T-cell (primary cell): ENCODE measurements at regions not wholly inside any gene's neighbourhood (a gene's known extent, or its start where the extent isn't known, plus 50 kb on each side); places are given as distances from the start of the nearest gene placed in this dataset.
"Not testable (repeated sequence)": the region's sequence is repeated elsewhere in the genome, so short reads cannot be mapped to it uniquely, and the experiment has no call there.

ENCODE experiments used
- ATAC-seq, 4 experiments: fragments of 200-7000 bp in 3 of 4; fragments of 150-1000 bp in 1 of 4; cut with Tn5 transposase; replicated peaks in 1 of 4; 1 replicate in 3 of 4; 2 replicates in 1 of 4; pipeline ENCODE4 v1.10.0; 2021; ENCODE audit warnings: moderate library complexity in 3 of 4, mild to moderate bottlenecking in 2 of 4, moderate number of reproducible peaks in 1 of 4
- CTCF ChIA-PET, 2 donors: fragments of 300-600 bp; sonication (Branson Sonifier 250); formaldehyde crosslinking; loops; one replicate each; lab custom pipeline; 2022; ENCODE audit warnings: antibody characterized with exemption in 2 of 2; lab: Charles Lee
- POLR2A ChIA-PET, 2 donors: fragments of 300-600 bp; sonication (Branson Sonifier 250); formaldehyde crosslinking; loops; one replicate each; lab custom pipeline; 2022; ENCODE audit warnings: antibody characterized with exemption in 2 of 2; lab: Charles Lee
- DNase-seq, 35 experiments: peaks; one replicate each; pipeline versions ENCODE4 v3.0.0 to v3.0.0-alpha.2; 2013 to 2023
- H3K27ac ChIP-seq: one replicate; pipeline ENCODE4 v1.5.1; 2013; ENCODE audit warnings: low read length
- H3K27me3 ChIP-seq, 2 experiments: replicated peaks in 1 of 2; 1 replicate in 1 of 2; 2 replicates in 1 of 2; pipeline versions ENCODE4 v1.6.1 to v1.7.0; 2013; ENCODE audit warnings: low read length in 1 of 2, mixed read lengths in 1 of 2; ENCODE audit not compliant: control insufficient read depth in 2 of 2, insufficient read depth in 2 of 2; ENCODE audit errors: extremely low read depth in 1 of 2
- H3K36me3 ChIP-seq, 2 donors: 1 replicate in 1 of 2; 2 replicates in 1 of 2; pipeline versions ENCODE4 v1.6.1 to v1.7.0; 2013; ENCODE audit warnings: low read length in 1 of 2; ENCODE audit not compliant: control insufficient read depth in 2 of 2, insufficient read depth in 1 of 2; ENCODE audit errors: extremely low read depth in 1 of 2
- H3K4me1 ChIP-seq, 2 experiments: 1 replicate in 1 of 2; 2 replicates in 1 of 2; pipeline versions ENCODE4 v1.6.1 to v1.7.0; 2013; ENCODE audit warnings: low read length in 2 of 2, mixed read lengths in 1 of 2; ENCODE audit not compliant: insufficient read depth in 2 of 2, control insufficient read depth in 1 of 2; ENCODE audit errors: extremely low read depth in 1 of 2
- H3K4me3 ChIP-seq, 2 donors: 1 replicate in 1 of 2; 2 replicates in 1 of 2; pipeline versions ENCODE4 v1.5.1 to v1.7.0; 2013; ENCODE audit warnings: mild to moderate bottlenecking in 2 of 2, low read length in 1 of 2, moderate library complexity in 1 of 2; ENCODE audit not compliant: control insufficient read depth in 1 of 2; ENCODE audit errors: extremely low read depth in 1 of 2
- H3K9me3 ChIP-seq: 2 replicates; pipeline ENCODE4 v1.7.0; 2013
- H3K27ac Mint-ChIP-seq, 2 donors: one replicate each; pipeline ENCODE4 v1.8.0; 2020 to 2021; ENCODE audit warnings: mild to moderate bottlenecking in 2 of 2, mixed read lengths in 2 of 2
- H3K27me3 Mint-ChIP-seq, 2 donors: one replicate each; pipeline ENCODE4 v1.8.0; 2021 to 2022; ENCODE audit warnings: mixed read lengths in 2 of 2
- H3K36me3 Mint-ChIP-seq: one replicate; pipeline ENCODE4 v1.8.0; 2021; ENCODE audit warnings: mixed read lengths
- H3K4me1 Mint-ChIP-seq, 3 donors: one replicate each; pipeline ENCODE4 v1.8.0; 2020 to 2022; ENCODE audit warnings: mixed read lengths in 3 of 3, mild to moderate bottlenecking in 1 of 3
- H3K4me3 Mint-ChIP-seq, 3 donors: one replicate each; pipeline ENCODE4 v1.8.0; 2020 to 2022; ENCODE audit warnings: mild to moderate bottlenecking in 3 of 3, mixed read lengths in 3 of 3, moderate library complexity in 3 of 3
- H3K9me3 Mint-ChIP-seq, 3 donors: one replicate each; pipeline ENCODE4 v1.8.0; 2020 to 2022; ENCODE audit warnings: mixed read lengths in 3 of 3
- WGBS: methylation state at CpG from one replicate; pipeline ENCODE4 v1.1.5; 2013; ENCODE audit warnings: missing lambda C conversion rate; ENCODE audit not compliant: insufficient coverage; 5-methylcytosine and 5-hydroxymethylcytosine counted together

DNA sequence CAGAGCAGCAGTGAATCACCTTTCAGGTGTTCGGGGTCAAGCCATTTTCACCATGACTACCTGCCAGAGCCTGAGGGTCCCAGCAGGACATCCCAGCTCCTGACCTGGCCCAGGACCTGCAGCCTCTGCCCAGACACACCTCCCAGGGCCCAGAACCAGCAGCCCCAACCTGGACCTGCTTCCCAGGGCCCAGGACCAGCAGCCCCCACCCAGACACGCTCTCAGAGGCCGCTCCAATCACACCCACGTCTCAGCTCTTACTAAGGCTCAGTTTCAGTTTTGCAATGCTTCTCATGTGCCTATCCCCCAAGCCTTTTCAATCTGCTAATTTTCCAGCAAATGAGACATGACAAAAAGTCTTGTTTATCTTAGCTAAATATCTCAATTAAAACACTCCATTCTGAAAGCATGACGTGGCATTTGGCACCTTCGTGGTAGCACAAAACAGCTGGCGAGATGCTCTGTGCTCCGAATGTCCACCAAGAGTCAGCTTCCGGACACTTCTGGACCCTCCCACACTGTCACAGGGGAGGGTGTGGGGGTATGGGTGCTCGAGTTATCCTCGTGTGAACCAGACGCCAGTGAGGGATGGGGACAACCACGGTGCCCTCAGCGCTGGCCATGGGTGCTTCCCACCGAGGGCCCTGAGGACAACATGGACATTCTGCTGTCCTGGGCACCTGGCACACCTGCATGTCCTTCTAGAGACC is 253.2 kb downstream of the DLL1 start:
- DNase-seq (no peak), ATAC-seq (no peak)
- no peaks in the 10 kb centered on the region for H3K36me3 ChIP-seq
- CTCF ChIA-PET = no interaction called here
- no peak overlapping the region for H3K27ac ChIP-seq
- 85% methylated on average over 8 of the region's 15 CpGs for WGBS
- no peaks in the 10 kb centered on the region for H3K4me1 ChIP-seq
- H3K27me3 Mint-ChIP-seq = peaks cover 5% of the 10 kb centered on the region in 2 donors
- POLR2A ChIA-PET = no interaction called here
- H3K4me3 ChIP-seq = no peak overlapping the region
- peaks cover 3% of the 10 kb centered on the region for H3K36me3 Mint-ChIP-seq
- no peak overlapping the region for H3K4me3 Mint-ChIP-seq
- H3K4me1 Mint-ChIP-seq = no peaks in the 10 kb centered on the region
- peaks cover 10 to 17% (median 12%) of the 10 kb centered on the region in 3 donors for H3K9me3 Mint-ChIP-seq
- no peaks in the 10 kb centered on the region for H3K9me3 ChIP-seq
- H3K27ac Mint-ChIP-seq = no peak overlapping the region
- peaks cover 0 to 11% of the 10 kb centered on the region in 2 experiments for H3K27me3 ChIP-seq

DNA sequence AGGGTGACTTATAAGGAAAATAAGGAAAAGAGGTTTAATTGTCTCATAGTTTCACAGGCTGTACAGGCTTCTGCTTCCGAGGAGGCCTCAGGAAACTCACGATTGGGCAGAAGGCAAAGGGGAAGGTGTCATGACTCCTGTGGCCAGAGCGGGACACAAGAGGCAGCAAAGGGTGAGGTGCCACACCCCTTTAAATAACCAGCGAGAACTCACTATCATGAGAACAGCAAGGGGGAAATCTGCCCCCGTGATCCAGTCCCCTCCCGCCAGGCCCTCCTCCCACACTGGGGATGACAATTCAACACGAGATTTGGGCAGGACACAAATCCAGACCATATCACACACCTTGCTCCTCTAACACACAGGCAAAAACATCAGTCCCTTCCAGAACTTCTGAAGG is 254.0 kb downstream of the DLL1 start:
- Histone ChIP-seq H3K9me3 (no peaks in the 10 kb centered on the region), H3K4me1 (no peaks in the 10 kb centered on the region), H3K36me3 (no peaks in the 10 kb centered on the region), H3K4me3 (no peak overlapping the region), H3K27ac (no peak overlapping the region), H3K27me3 (peaks cover 0 to 14% of the 10 kb centered on the region in 2 experiments)
- ATAC-seq (no peak), DNase-seq (no peak)
- Mint-ChIP-seq H3K9me3 (peaks cover 10 to 17% (median 12%) of the 10 kb centered on the region in 3 donors), H3K27me3 (peaks cover 5% of the 10 kb centered on the region in 2 donors), H3K4me3 (no peak overlapping the region), H3K36me3 (peaks cover 3% of the 10 kb centered on the region), H3K27ac (no peak overlapping the region), H3K4me1 (no peaks in the 10 kb centered on the region)
- CTCF ChIA-PET = no interaction called here
- POLR2A ChIA-PET = no interaction called here
- WGBS = 96% methylated on average over 3 of the region's 7 CpGs

GRCh38 chr6:170036367-170036766 is 254.5 kb downstream of the DLL1 start:
- WGBS = 70% methylated on average over 1 of the region's 1 CpG
- CTCF ChIA-PET = not testable (repeated sequence)

DNA sequence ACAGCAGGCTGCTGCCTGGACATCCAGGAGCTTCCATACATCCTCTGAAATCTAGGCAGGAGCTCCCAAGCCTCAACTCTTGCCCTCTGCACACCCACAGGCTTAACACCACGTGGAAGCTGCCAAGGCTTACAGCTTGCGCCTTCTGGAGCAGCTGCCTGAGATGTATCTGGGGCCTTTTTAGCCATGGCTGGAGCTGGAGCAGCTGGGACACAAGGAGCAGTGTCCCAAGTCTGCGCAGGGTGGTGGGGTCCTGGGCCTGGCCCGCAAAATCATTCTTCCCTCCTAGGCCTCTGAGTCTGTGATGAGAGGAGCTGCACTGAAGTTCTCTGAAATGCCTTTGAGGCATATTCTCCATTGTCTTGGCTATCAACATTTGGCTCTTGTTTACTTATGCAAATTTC is 255.0 kb downstream of the DLL1 start:
- POLR2A ChIA-PET = no interaction called here
- H3K4me1 Mint-ChIP-seq = no peaks in the 10 kb centered on the region
- no peak overlapping the region for H3K4me3 Mint-ChIP-seq
- no peak overlapping the region for H3K27ac Mint-ChIP-seq
- Histone ChIP-seq H3K36me3 (no peaks in the 10 kb centered on the region), H3K4me3 (no peak overlapping the region), H3K27ac (no peak overlapping the region), H3K27me3 (peaks cover 0 to 13% of the 10 kb centered on the region in 2 experiments), H3K4me1 (no peaks in the 10 kb centered on the region), H3K9me3 (no peaks in the 10 kb centered on the region)
- no peak for ATAC-seq
- no CpG with 5 or more reads among the region's 4 CpGs for WGBS
- peaks cover 5% of the 10 kb centered on the region in 2 donors for H3K27me3 Mint-ChIP-seq
- DNase-seq = no peak
- H3K9me3 Mint-ChIP-seq = peaks cover 10 to 17% (median 12%) of the 10 kb centered on the region in 3 donors
- CTCF ChIA-PET = interaction anchor here in 1 of 2 donors (0.6 kb wide), 1 partner anchor 14 kb away, joined by 3 read pairs; no protein-coding TSS in a partner anchor
- peaks cover 3% of the 10 kb centered on the region for H3K36me3 Mint-ChIP-seq

More at GRCh38 chr6:170036367-170036766, 254.5 kb downstream of the DLL1 start:
- H3K27ac Mint-ChIP-seq, DNase-seq, ATAC-seq, H3K9me3 ChIP-seq, H3K27ac ChIP-seq, H3K4me1 Mint-ChIP-seq, H3K27me3 Mint-ChIP-seq, H3K36me3 Mint-ChIP-seq, H3K4me3 ChIP-seq, POLR2A ChIA-PET, H3K36me3 ChIP-seq, H3K4me3 Mint-ChIP-seq, H3K4me1 ChIP-seq: not testable (repeated sequence)
- peaks cover 0 to 10% of the 10 kb centered on the region in 2 experiments for H3K27me3 ChIP-seq
- H3K9me3 Mint-ChIP-seq = peaks cover 10 to 17% (median 12%) of the 10 kb centered on the region in 3 donors

DNA sequence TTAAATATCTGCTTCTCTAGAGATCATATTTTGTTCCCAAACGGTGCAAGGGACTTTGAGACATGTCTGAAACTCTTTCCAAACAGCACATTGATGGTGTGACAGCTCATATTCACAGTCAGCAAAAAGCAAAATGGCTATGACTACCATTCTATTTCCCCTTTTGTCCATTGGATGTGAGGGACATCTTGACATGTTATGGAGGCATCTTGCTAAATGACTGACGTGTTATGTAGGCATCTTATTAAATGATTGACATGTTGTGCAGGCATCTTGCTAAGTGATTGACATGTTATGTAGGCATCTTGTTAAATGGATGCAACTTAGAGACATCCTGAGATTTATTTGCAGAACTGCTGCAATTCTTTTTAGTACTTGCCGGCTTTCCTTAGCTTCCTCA is 255.8 kb downstream of the DLL1 start:
- ChIA-PET CTCF (no interaction called here), POLR2A (no interaction called here)
- DNase-seq (no peak), ATAC-seq (no peak)
- Histone ChIP-seq H3K9me3 (no peaks in the 10 kb centered on the region), H3K4me1 (no peaks in the 10 kb centered on the region), H3K27me3 (peaks cover 0 to 16% of the 10 kb centered on the region in 2 experiments), H3K4me3 (no peak overlapping the region), H3K27ac (no peak overlapping the region), H3K36me3 (no peaks in the 10 kb centered on the region)
- WGBS = 83% methylated on average over 2 of the region's 3 CpGs
- H3K4me3 Mint-ChIP-seq = no peak overlapping the region
- H3K9me3 Mint-ChIP-seq = peaks cover 10 to 17% (median 12%) of the 10 kb centered on the region in 3 donors
- H3K4me1 Mint-ChIP-seq = no peaks in the 10 kb centered on the region
- no peak overlapping the region for H3K27ac Mint-ChIP-seq
- peaks cover 3% of the 10 kb centered on the region for H3K36me3 Mint-ChIP-seq
- peaks cover 5% of the 10 kb centered on the region in 2 donors for H3K27me3 Mint-ChIP-seq

DNA sequence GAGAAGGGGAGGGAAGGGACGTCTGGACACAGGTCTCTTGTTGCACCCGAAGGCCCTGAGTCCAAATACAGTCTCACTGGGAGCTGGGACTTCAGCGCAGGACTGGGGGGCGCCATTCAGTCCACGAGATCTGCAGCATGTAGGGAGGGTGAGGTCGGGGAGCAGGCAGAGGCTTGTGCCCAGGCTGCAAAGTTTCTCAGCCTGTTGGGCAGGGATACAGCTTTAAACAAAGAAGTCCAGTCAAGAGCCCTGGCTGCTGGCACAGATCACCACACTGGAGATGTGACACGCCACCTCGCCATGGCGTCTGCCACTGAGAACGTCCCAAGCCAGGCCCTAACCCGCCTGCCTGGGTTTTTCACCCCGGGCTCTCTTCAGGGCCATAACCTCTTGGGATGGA is 256.6 kb downstream of the DLL1 start:
- H3K4me3 ChIP-seq = no peak overlapping the region
- H3K36me3 ChIP-seq = no peaks in the 10 kb centered on the region
- no peak for DNase-seq
- no peaks in the 10 kb centered on the region for H3K9me3 ChIP-seq
- no peak overlapping the region for H3K27ac ChIP-seq
- 91% methylated on average over 4 of the region's 12 CpGs for WGBS
- CTCF ChIA-PET = no interaction called here
- Mint-ChIP-seq H3K27me3 (peaks cover 0 to 3% of the 10 kb centered on the region in 2 donors), H3K4me3 (no peak overlapping the region), H3K27ac (no peak overlapping the region), H3K36me3 (peaks cover 3% of the 10 kb centered on the region), H3K4me1 (no peaks in the 10 kb centered on the region), H3K9me3 (peaks cover 10 to 17% (median 12%) of the 10 kb centered on the region in 3 donors)
- ATAC-seq = no peak
- H3K4me1 ChIP-seq = no peaks in the 10 kb centered on the region
- POLR2A ChIA-PET = no interaction called here
- H3K27me3 ChIP-seq = peaks cover 0 to 16% of the 10 kb centered on the region in 2 experiments
